HL-60 (cell line): ENCODE measurements at regions not wholly inside any gene's neighbourhood (a gene's known extent, or its start where the extent isn't known, plus 50 kb on each side); places are given as distances from the start of the nearest gene placed in this dataset.
"Not testable (repeated sequence)": the region's sequence is repeated elsewhere in the genome, so short reads cannot be mapped to it uniquely, and the experiment has no call there.

Source experiments
- DNase-seq, 2 experiments: peaks; one replicate each; pipeline ENCODE4 v3.0.0-alpha.2; 2010 to 2020; ENCODE audit warnings: low read depth in 1 of 2, low spot score in 1 of 2
- H3K27ac ChIP-seq: fragments of 250-450 bp; sonication (Bioruptor Pico); replicated peaks from 2 replicates; pipeline ENCODE4 v1.5.1; 2020; ENCODE audit warnings: mild to moderate bottlenecking, moderate library complexity
- H3K27me3 ChIP-seq: fragments of 250-450 bp; sonication (Bioruptor Pico); 2 replicates; pipeline ENCODE4 v1.5.1; 2021; ENCODE audit warnings: mild to moderate bottlenecking, moderate library complexity; ENCODE audit not compliant: insufficient read depth, poor library complexity, severe bottlenecking
- H3K4me3 ChIP-seq: replicated peaks from 2 replicates; pipeline ENCODE4 v1.5.1; 2011; ENCODE audit warnings: mild to moderate bottlenecking, control low read depth, low read length; ENCODE audit not compliant: insufficient read depth
- CTCF ChIP-seq: IDR thresholded peaks from one replicate; pipeline ENCODE4 v1.5.1; 2011; ENCODE audit warnings: low read length, control low read depth, inconsistent platforms; ENCODE audit not compliant: insufficient read depth
- GABPA ChIP-seq: IDR thresholded peaks from 2 replicates; pipeline ENCODE4 v1.6.1; 2012; ENCODE audit warnings: low read depth
- POLR2AphosphoS5 ChIP-seq: IDR thresholded peaks from 2 replicates; pipeline ENCODE4 v1.6.1; 2012; ENCODE audit warnings: low read depth
- SPI1 ChIP-seq: IDR thresholded peaks from 2 replicates; pipeline ENCODE4 v1.6.1; 2012; ENCODE audit warnings: low read depth, mild to moderate bottlenecking, borderline replicate concordance
- TF ChIP-seq, protein P1 (sequence below): IDR thresholded peaks from 2 replicates; pipeline ENCODE4 v1.6.1; 2012; ENCODE audit warnings: low read depth; ENCODE audit not compliant: insufficient replicate concordance

DNA sequence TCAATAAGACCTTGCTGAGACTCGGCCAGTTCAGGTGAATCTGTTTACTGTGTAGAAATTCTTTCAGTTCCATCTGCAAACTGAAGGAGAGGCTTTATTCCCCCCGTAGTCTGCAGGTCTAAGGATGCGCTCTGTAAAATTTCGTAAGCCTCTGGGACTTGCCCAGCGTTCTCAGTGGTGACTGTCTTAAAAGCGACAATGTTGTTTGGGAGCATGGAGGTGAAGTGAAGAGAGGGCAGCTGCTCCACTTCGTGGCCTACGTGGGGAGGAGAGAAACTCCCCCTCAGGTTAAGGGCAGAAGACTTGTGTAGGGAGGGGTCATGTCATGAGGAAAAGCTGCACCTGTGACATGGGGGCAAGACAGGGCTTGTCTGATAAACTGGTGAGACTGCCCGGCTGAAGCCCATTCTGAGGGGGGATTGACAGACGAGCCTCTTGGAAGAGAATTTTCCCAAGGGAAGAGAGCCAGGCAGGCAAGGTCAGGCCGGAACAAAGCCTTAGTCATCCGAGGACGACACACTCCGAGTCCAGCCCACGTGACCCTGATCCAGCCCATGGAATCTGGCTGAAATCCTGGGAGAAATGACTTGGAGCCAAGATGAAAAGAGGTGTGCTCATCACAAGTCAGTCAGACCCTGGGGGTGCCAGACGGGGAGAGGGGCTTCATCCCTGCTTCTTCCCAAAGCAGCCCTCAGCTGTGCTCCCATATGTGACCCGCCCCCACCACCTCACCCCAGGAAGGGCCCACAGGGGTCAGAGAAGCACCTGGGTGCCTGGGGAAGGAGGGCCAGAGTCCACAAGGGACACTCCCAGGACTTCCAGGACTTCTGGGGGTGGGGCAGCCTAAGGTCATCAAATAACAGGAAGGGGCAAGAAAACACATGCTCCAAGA, 88.5 kb upstream of the SH3BP4 start:
- Histone ChIP-seq H3K27ac (no peak overlapping the region), H3K4me3 (no peak overlapping the region), H3K27me3 (no peaks in the 10 kb centered on the region)
- DNase-seq = no peak
- TF ChIP-seq GABPA (no peak), POLR2AphosphoS5 (no peak), CTCF (no peak), SPI1 (no peak)
- TF ChIP-seq, protein P1, sequence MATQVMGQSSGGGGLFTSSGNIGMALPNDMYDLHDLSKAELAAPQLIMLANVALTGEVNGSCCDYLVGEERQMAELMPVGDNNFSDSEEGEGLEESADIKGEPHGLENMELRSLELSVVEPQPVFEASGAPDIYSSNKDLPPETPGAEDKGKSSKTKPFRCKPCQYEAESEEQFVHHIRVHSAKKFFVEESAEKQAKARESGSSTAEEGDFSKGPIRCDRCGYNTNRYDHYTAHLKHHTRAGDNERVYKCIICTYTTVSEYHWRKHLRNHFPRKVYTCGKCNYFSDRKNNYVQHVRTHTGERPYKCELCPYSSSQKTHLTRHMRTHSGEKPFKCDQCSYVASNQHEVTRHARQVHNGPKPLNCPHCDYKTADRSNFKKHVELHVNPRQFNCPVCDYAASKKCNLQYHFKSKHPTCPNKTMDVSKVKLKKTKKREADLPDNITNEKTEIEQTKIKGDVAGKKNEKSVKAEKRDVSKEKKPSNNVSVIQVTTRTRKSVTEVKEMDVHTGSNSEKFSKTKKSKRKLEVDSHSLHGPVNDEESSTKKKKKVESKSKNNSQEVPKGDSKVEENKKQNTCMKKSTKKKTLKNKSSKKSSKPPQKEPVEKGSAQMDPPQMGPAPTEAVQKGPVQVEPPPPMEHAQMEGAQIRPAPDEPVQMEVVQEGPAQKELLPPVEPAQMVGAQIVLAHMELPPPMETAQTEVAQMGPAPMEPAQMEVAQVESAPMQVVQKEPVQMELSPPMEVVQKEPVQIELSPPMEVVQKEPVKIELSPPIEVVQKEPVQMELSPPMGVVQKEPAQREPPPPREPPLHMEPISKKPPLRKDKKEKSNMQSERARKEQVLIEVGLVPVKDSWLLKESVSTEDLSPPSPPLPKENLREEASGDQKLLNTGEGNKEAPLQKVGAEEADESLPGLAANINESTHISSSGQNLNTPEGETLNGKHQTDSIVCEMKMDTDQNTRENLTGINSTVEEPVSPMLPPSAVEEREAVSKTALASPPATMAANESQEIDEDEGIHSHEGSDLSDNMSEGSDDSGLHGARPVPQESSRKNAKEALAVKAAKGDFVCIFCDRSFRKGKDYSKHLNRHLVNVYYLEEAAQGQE = no peak

DNA sequence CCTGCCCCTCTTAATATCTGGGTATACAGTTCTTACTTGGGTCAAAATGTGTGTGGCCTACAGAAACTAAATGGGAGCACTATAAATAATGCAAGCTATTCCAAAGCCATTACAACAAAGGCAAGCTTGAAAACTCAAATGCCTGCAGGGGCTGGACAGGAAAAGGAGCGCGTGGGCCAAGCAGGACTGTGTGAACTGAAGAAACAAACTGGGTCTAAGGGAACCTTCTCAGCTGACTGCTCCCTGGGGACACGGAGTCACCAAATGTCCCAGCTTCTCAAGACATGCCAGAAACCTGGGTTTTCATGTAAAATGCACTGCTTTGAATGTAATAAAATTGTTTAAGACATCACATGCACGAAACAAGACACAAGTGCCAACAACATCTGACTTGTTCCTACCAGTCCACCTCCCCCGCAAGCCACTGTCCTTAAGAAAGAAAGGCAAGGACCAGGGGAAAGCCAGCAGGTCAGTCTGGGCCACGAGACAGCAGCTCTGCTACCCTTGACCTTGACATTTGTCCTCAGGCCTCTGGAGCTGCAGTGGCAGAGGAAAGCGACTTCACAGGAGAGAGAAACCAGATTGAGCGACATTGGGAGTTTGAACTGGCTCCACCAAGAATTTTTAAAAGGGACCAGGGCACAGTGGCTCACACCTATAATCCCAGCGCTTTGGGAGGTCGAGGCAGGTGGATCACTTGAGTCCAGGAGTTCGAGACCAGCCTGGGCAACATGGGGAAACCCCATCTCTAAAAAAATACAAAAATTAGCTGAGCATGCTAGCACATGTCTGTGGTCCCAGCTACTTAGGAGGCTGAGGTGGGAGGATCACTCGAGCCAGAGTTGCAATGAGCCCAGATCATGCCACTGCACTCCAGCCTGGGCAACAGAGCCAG, 89.7 kb upstream of the SH3BP4 start:
- no peaks in the 10 kb centered on the region for H3K27me3 ChIP-seq
- TF ChIP-seq GABPA (no peak), SPI1 (no peak), POLR2AphosphoS5 (no peak), CTCF (no peak)
- TF ChIP-seq, protein P1 = no peak
- no peak overlapping the region for H3K27ac ChIP-seq
- H3K4me3 ChIP-seq = no peak overlapping the region
- DNase-seq = no peak

DNA sequence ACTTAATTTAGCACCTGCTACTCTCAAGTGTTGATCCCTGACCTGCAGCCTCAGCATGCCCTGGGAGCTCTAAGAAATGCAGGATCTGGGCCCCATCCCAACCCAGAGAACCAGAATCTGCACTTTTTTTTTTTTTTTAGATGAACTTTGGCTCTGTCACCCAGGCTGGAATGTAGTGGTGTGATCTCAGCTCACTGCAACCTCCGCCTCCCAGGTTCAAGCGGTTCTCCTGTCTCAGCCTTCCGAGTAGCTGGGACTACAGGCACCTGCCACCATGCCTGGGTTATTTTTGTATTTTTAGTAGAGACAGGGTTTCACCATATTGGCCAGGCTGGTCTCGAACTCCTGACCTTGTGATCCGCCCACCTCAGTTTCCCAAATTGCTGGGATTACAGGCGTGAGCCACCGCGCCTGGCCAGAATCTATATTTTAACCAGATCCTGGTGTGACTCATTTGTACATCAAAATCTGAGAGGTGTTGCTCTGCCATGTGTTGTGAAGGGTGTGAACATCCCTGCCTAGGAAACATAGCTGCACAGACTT, 92.4 kb upstream of the SH3BP4 start:
- not testable (repeated sequence) for H3K27ac ChIP-seq

DNA sequence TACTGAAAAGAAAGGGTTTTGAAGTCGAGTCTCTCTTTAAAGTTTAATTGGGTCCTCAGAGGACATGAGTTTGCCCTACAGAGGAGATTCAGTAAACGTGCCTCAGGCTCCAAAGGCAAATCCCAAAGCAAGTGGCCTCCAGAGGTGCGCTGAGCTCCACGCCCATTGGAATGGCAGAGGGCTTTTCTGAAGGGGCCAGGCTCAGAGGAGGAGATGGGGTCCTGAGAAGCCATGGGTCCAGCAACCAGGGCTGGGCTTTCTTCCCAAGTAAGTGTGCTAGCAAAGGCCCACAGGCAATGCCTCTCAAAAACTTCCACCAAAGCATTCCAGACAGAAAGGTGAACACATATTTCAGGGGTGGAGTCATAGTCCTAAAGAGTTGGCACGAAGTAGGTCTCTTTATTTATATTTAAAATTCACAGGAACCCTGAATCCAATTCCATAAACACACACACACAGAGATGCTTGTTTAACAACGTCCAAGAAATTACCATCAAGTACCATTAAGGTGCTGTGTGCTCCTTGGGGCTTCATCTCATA, 93.0 kb upstream of the SH3BP4 start:
- no peak for DNase-seq
- TF ChIP-seq SPI1 (no peak), CTCF (no peak)
- Histone ChIP-seq H3K27ac (no peak overlapping the region), H3K27me3 (no peaks in the 10 kb centered on the region), H3K4me3 (no peak overlapping the region)

More for the DNA sequence above, 92.4 kb upstream of the SH3BP4 start:
- not testable (repeated sequence) for DNase-seq, H3K4me3 ChIP-seq, H3K27me3 ChIP-seq
